SK-N-SH (cell line): ENCODE measurements at regions not wholly inside any gene's neighbourhood (a gene's known extent, or its start where the extent isn't known, plus 50 kb on each side); places are given as distances from the start of the nearest gene placed in this dataset.

Source experiments
- CTCF ChIA-PET: fragments of 300-600, 350-600 bp; formaldehyde crosslinking; extraction: SDS; loops from one replicate; lab custom pipeline; 2021; lab: Yijun Ruan, JAX
- POLR2A ChIA-PET: fragments of 350-600 bp; sonication (Branson Sonifier 250); formaldehyde crosslinking; extraction: SDS; loops from one replicate; lab custom pipeline; 2020; ENCODE audit warnings: antibody characterized with exemption, inconsistent platforms; lab: Yijun Ruan, JAX
- DNase-seq: peaks from one replicate; pipeline ENCODE4 v3.0.0; 2012
- H2AFZ ChIP-seq: fragments of 200-600 bp; sonication (generic); 2 replicates; pipeline ENCODE4 v1.8.1; 2016; ENCODE audit warnings: antibody characterized with exemption, mild to moderate bottlenecking, low read depth
- H3F3A ChIP-seq: fragments of 200-600 bp; sonication (generic); replicated peaks from 2 replicates; pipeline ENCODE3; 2016; ENCODE audit warnings: antibody characterized with exemption, mild to moderate bottlenecking; ENCODE audit not compliant: insufficient read depth
- H3K27ac ChIP-seq, 2 experiments: fragments of 200-500 bp in 1 of 2; fragments of 200-600 bp in 1 of 2; sonication (Bioruptor generic) in 1 of 2; sonication (generic), shearing (Covaris generic) in 1 of 2; 2 replicates each; pipeline versions ENCODE4 v1.5.1 to v1.6.1; 2014 to 2016; ENCODE audit warnings: low read depth in 2 of 2, inconsistent platforms in 1 of 2, low read length in 1 of 2, mild to moderate bottlenecking in 1 of 2, mixed read lengths in 1 of 2
- H3K27me3 ChIP-seq: fragments of 200-600 bp; sonication (generic), shearing (Covaris generic); 2 replicates; pipeline ENCODE4 v1.6.1; 2016; ENCODE audit warnings: mixed run types; ENCODE audit not compliant: insufficient read depth
- H3K36me3 ChIP-seq, 2 experiments: fragments of 200-500 bp in 1 of 2; fragments of 200-600 bp in 1 of 2; sonication (Bioruptor generic) in 1 of 2; sonication (generic) in 1 of 2; replicated peaks in 1 of 2; 2 replicates each; pipeline versions ENCODE3 to v1.5.1; 2014 to 2016; ENCODE audit warnings: low read length in 1 of 2, mild to moderate bottlenecking in 1 of 2; ENCODE audit not compliant: insufficient read depth in 2 of 2, control insufficient read depth in 1 of 2
- H3K4me1 ChIP-seq, 2 experiments: fragments of 200-500 bp in 1 of 2; fragments of 200-600 bp in 1 of 2; sonication (Bioruptor generic) in 1 of 2; sonication (generic), shearing (Covaris generic) in 1 of 2; 2 replicates each; pipeline versions ENCODE4 v1.5.1 to v1.6.1; 2014 to 2016; ENCODE audit warnings: low read depth in 1 of 2, low read length in 1 of 2, mixed run types in 1 of 2; ENCODE audit not compliant: insufficient read depth in 2 of 2, control insufficient read depth in 1 of 2
- H3K4me2 ChIP-seq: fragments of 200-600 bp; sonication (generic), shearing (Covaris generic); 2 replicates; pipeline ENCODE4 v1.6.1; 2017; ENCODE audit warnings: mixed run types
- H3K4me3 ChIP-seq, 2 experiments: fragments of 200-500 bp in 1 of 2; fragments of 200-600 bp in 1 of 2; sonication (Bioruptor generic) in 1 of 2; sonication (generic), shearing (Covaris generic) in 1 of 2; 2 replicates each; pipeline versions ENCODE4 v1.5.1 to v1.8.1; 2014 to 2016; ENCODE audit warnings: low read depth in 2 of 2, inconsistent platforms in 1 of 2, low read length in 1 of 2, mild to moderate bottlenecking in 1 of 2, mixed read lengths in 1 of 2, moderate library complexity in 1 of 2
- H3K79me2 ChIP-seq: fragments of 200-600 bp; sonication (generic); 2 replicates; pipeline ENCODE4 v1.8.1; 2017; ENCODE audit warnings: mild to moderate bottlenecking; ENCODE audit not compliant: insufficient read depth
- H3K9ac ChIP-seq: fragments of 200-600 bp; sonication (generic); 2 replicates; pipeline ENCODE4 v1.6.1; 2017; ENCODE audit warnings: mixed run types
- H3K9me2 ChIP-seq: fragments of 200-600 bp; sonication (generic); 2 replicates; pipeline ENCODE4 v1.6.1; 2017; ENCODE audit warnings: mixed run types
- H3K9me3 ChIP-seq: fragments of 200-600 bp; sonication (generic); 2 replicates; pipeline ENCODE4 v1.6.1; 2017; ENCODE audit warnings: mixed run types, mild to moderate bottlenecking, moderate library complexity
- H4K20me1 ChIP-seq: fragments of 200-600 bp; sonication (generic); 2 replicates; pipeline ENCODE4 v1.6.1; 2017; ENCODE audit warnings: mild to moderate bottlenecking, mixed run types; ENCODE audit not compliant: insufficient read depth
- CTCF ChIP-seq: fragments of 200-600 bp; sonication (generic); IDR thresholded peaks from 2 replicates; pipeline ENCODE4 v1.6.1; 2017; ENCODE audit warnings: antibody characterized with exemption, mild to moderate bottlenecking, moderate library complexity
- ELF1 ChIP-seq: IDR thresholded peaks from 2 replicates; pipeline ENCODE4 v1.4.0; 2012
- EP300 ChIP-seq, 2 experiments: IDR thresholded peaks; 2 replicates each; pipeline versions ENCODE4 v1.4.0 to v1.6.1; 2012; ENCODE audit warnings: borderline replicate concordance in 1 of 2, low read depth in 1 of 2, low read length in 1 of 2
- FOXJ3 ChIP-seq: sonication (generic); formaldehyde crosslinking; IDR thresholded peaks from 2 replicates; pipeline ENCODE4 v1.5.1; 2020; ENCODE audit warnings: mild to moderate bottlenecking, missing genetic modification reagents
- FOXM1 ChIP-seq: IDR thresholded peaks from 2 replicates; pipeline ENCODE4 v1.4.0; 2012; ENCODE audit warnings: low read depth, mild to moderate bottlenecking
- GABPA ChIP-seq: IDR thresholded peaks from 2 replicates; pipeline ENCODE4 v1.4.0; 2012; ENCODE audit warnings: low read depth, mild to moderate bottlenecking
- IRF3 ChIP-seq: fragments of 150-350 bp; IDR thresholded peaks from 2 replicates; pipeline ENCODE4 v1.6.1; 2016; ENCODE audit warnings: mild to moderate bottlenecking, low read depth, low read length
- MAX ChIP-seq: IDR thresholded peaks from 2 replicates; pipeline ENCODE4 v1.4.0; 2012; ENCODE audit warnings: low read depth
- MEF2A ChIP-seq: IDR thresholded peaks from 2 replicates; pipeline ENCODE4 v1.4.0; 2012; ENCODE audit warnings: low read depth, borderline replicate concordance
- MXI1 ChIP-seq: IDR thresholded peaks from 2 replicates; pipeline ENCODE4 v1.6.1; 2012; ENCODE audit warnings: mild to moderate bottlenecking, low read depth, low read length, improper control_type of control experiment
- NFIC ChIP-seq: IDR thresholded peaks from 2 replicates; pipeline ENCODE4 v1.4.0; 2012; ENCODE audit warnings: borderline replicate concordance
- PBX3 ChIP-seq: IDR thresholded peaks from 2 replicates; pipeline ENCODE4; 2012
- POLR2AphosphoS5 ChIP-seq: IDR thresholded peaks from 2 replicates; pipeline ENCODE4 v1.6.1; 2012; ENCODE audit warnings: low read depth, low read length
- RAD21 ChIP-seq: IDR thresholded peaks from 2 replicates; pipeline ENCODE4 v1.6.1; 2012; ENCODE audit warnings: mild to moderate bottlenecking, low read length
- RCOR1 ChIP-seq: fragments of 150-350 bp; IDR thresholded peaks from 2 replicates; pipeline ENCODE4 v1.6.1; 2017; ENCODE audit warnings: antibody characterized with exemption, low read length
- REST ChIP-seq: IDR thresholded peaks from 2 replicates; pipeline ENCODE4 v1.6.1; 2012; ENCODE audit warnings: mild to moderate bottlenecking, low read depth, low read length, moderate library complexity
- RFX5 ChIP-seq: IDR thresholded peaks from 2 replicates; pipeline ENCODE4 v1.6.1; 2012; ENCODE audit warnings: mild to moderate bottlenecking, improper control_type of control experiment, low read length
- RXRA ChIP-seq: IDR thresholded peaks from 2 replicates; pipeline ENCODE4 v1.4.0; 2012; ENCODE audit warnings: low read depth, mild to moderate bottlenecking, borderline replicate concordance
- TCF12 ChIP-seq: IDR thresholded peaks from 2 replicates; pipeline ENCODE4 v1.4.0; 2012
- USF2 ChIP-seq: fragments of 150-350 bp; IDR thresholded peaks from 2 replicates; pipeline ENCODE4 v1.6.1; 2017; ENCODE audit warnings: antibody characterized with exemption, low read length, low read depth, borderline replicate concordance
- WGBS: methylation state at CpG from one replicate; pipeline ENCODE4 v1.1.6; 2017; ENCODE audit warnings: low lambda C conversion rate; 5-methylcytosine and 5-hydroxymethylcytosine counted together

GRCh38 chr9:19587678-19588077 lies 178.9 kb downstream of the ACER2 start:
- Histone ChIP-seq H2AFZ (no peak overlapping the region), H4K20me1 (no peaks in the 10 kb centered on the region), H3K9me3 (no peaks in the 10 kb centered on the region), H3K4me3 (no peak overlapping the region), H3F3A (no peaks in the 10 kb centered on the region), H3K4me1 (peaks cover 0 to 4% of the 10 kb centered on the region in 2 experiments; a peak in 1 of 4 replicates), H3K9ac (no peak overlapping the region), H3K36me3 (no peaks in the 10 kb centered on the region), H3K4me2 (no peak overlapping the region), H3K9me2 (no peaks in the 10 kb centered on the region), H3K27me3 (no peaks in the 10 kb centered on the region), H3K79me2 (no peaks in the 10 kb centered on the region), H3K27ac (no peak overlapping the region)
- TF ChIP-seq NFIC (no peak), USF2 (no peak), RCOR1 (no peak), RAD21 (no peak), MAX (no peak), MXI1 (no peak), MEF2A (no peak), TCF12 (no peak), REST (no peak), CTCF (no peak), PBX3 (no peak), FOXM1 (no peak), GABPA (no peak), RXRA (no peak), EP300 (IDR thresholded peaks at IDR 0.05; ENCODE audit: borderline replicate concordance in 1 of 2, low read depth in 1 of 2, low read length in 1 of 2) (no peak), ELF1 (no peak), FOXJ3 (CRISPR knock-in tag) (no peak), IRF3 (no peak), RFX5 (no peak), POLR2AphosphoS5 (no peak)
- ChIA-PET POLR2A (no interaction called here), CTCF (no interaction called here)
- DNase-seq = no peak
- 5% methylated on average over 1 of the region's 1 CpG for WGBS
